ENCODE measurements at regions not wholly inside any gene's neighbourhood (a gene's known extent, or its start where the extent isn't known, plus 50 kb on each side); places are given as distances from the start of the nearest gene placed in this dataset.

- Mint-ChIP-seq H3K9me3 (peaks cover 70% of the 10 kb centered on the region), H3K27me3 (ENCODE audit: insufficient read depth) (no peaks in the 10 kb centered on the region; the same call in none of the 2 replicates), H3K36me3 (ENCODE audit: low read depth) (0 out of 2 replicates have a peak, but pooled peaks cover 5% of the 10 kb centered on the region), H3K4me3 (no peak overlapping the region), H3K27ac (no peak overlapping the region), H3K4me1 (ENCODE audit: low read depth) (no peaks in the 10 kb centered on the region)
- no peak for DNase-seq
- TF ChIP-seq CTCF (IDR thresholded peaks at IDR 0.05): no peak
Measured at GRCh38 chr5:3110371-3110770, 358.9 kb upstream of the IRX2 start.

DNA sequence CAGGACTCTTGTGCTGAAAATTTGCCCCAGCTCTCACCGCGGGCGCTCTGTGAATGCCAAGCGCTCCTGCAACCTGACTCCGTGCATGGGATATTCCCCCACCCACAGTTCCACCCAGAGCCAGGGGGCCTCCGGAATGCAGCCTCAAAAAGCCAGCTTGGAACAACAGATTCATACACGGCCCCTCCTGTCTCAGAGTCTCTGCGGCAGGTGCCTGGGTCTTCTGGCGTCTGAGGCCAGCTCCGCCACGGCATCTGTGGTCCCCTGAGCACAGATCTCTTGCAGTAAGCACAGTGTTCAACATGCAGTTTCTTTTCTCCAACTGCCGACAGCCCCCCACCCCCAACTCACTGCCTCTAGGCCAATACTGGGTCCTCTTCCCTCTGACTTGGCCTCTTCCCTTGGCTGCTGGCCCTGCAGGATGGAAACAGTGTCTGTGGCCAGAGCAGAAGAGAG is 355.7 kb upstream of the IRX2 start:
- H3K27ac Mint-ChIP-seq: no peak overlapping the region

GRCh38 chr5:3105581-3105980 is 354.1 kb upstream of the IRX2 start:
- Mint-ChIP-seq H3K27ac (no peak overlapping the region), H3K9me3 (peaks cover 76% of the 10 kb centered on the region), H3K4me3 (no peak overlapping the region), H3K27me3 (ENCODE audit: insufficient read depth) (peaks cover 1% of the 10 kb centered on the region), H3K4me1 (ENCODE audit: low read depth) (no peaks in the 10 kb centered on the region), H3K36me3 (ENCODE audit: low read depth) (0 out of 2 replicates have a peak, but pooled peaks cover 5% of the 10 kb centered on the region)
- no peak for TF ChIP-seq CTCF (IDR thresholded peaks at IDR 0.05)
- no peak for DNase-seq

More for the DNA sequence above, 355.7 kb upstream of the IRX2 start:
- TF ChIP-seq CTCF (IDR thresholded peaks at IDR 0.05): no peak
- H3K4me1 Mint-ChIP-seq (ENCODE audit: low read depth): no peaks in the 10 kb centered on the region
- H3K4me3 Mint-ChIP-seq: no peak overlapping the region
- 0 out of 2 replicates have a peak, but pooled peaks cover 5% of the 10 kb centered on the region for H3K36me3 Mint-ChIP-seq (ENCODE audit: low read depth)
- H3K9me3 Mint-ChIP-seq: peaks cover 78% of the 10 kb centered on the region
- no peaks in the 10 kb centered on the region; the same call in 1 of the 2 replicates for H3K27me3 Mint-ChIP-seq (ENCODE audit: insufficient read depth)
- no peak for DNase-seq

DNA sequence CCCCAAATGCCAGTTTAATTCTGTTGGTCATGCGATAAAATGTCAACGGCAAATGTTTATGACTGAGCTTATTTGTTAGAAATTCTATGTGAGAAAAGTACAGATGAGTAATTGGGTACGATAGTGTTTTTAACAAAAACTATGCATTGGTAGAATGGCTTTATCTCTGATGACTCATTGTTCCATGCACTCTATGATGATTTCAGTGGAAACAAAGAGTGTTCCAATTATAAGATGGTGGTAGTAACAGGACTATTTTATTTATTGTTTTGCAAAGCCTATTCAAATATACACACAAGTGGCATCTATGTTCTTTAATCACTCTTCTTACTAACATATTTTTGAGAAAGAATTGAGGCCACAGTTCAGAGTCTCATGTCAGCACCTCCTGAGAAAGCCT is 353.7 kb upstream of the IRX2 start:
- no peak overlapping the region for H3K27ac Mint-ChIP-seq
- H3K4me1 Mint-ChIP-seq (ENCODE audit: low read depth): no peaks in the 10 kb centered on the region
- no peak for DNase-seq
- no peak overlapping the region for H3K4me3 Mint-ChIP-seq
- H3K27me3 Mint-ChIP-seq (ENCODE audit: insufficient read depth): peaks cover 4% of the 10 kb centered on the region
- H3K36me3 Mint-ChIP-seq (ENCODE audit: low read depth): 0 out of 2 replicates have a peak, but pooled peaks cover 5% of the 10 kb centered on the region
- no peak for TF ChIP-seq CTCF (IDR thresholded peaks at IDR 0.05)
- H3K9me3 Mint-ChIP-seq: peaks cover 76% of the 10 kb centered on the region

DNA sequence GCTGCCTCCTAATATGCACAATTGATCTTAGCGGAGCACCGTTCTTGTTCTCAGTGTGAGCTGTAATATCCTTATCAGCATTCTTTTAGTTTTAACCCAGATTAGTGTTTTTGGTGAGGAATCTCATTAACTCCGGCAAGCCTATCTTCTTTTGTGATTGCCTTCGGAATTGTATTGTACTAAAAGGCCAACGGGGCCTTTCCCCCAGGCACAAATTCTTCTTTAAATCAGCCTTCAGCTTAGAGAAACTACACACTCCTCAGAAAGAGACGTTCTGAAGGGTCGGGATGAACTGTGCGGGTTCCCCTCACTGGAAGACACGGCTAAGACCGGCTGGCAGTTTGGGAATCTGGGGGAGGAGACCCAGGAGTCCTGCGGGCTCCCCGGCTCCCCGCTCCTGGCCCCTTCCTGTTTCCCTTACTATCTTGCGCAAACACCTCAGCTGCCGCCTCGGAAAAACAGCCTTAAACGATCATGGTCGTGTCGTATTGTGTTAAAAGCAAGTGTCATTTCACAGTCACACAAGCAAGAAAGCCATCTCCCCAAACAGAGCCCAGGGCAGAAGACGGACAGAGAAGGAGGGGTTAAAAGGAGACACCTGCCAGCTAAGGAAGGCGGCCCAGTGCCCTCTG is 353.1 kb upstream of the IRX2 start:
- Mint-ChIP-seq H3K4me1 (ENCODE audit: low read depth) (no peaks in the 10 kb centered on the region), H3K27me3 (ENCODE audit: insufficient read depth) (peaks cover 4% of the 10 kb centered on the region), H3K36me3 (ENCODE audit: low read depth) (0 out of 2 replicates have a peak, but pooled peaks cover 5% of the 10 kb centered on the region), H3K27ac (no peak overlapping the region), H3K4me3 (no peak overlapping the region), H3K9me3 (peaks cover 77% of the 10 kb centered on the region)
- no peak for TF ChIP-seq CTCF (IDR thresholded peaks at IDR 0.05)
- no peak for DNase-seq

Measured in HFFc6 (cell line).